KG1 (cell line): ENCODE measurements at regions not wholly inside any gene's neighbourhood (a gene's known extent, or its start where the extent isn't known, plus 50 kb on each side); places are given as distances from the start of the nearest gene placed in this dataset.
"Not testable (repeated sequence)": the region's sequence is repeated elsewhere in the genome, so short reads cannot be mapped to it uniquely, and the experiment has no call there.

Experiments
- DNase-seq: peaks from one replicate; lab custom pipeline; 2025; lab: John Stamatoyannopoulos, UW

GRCh38 chr17:52738791-52739190 is 580.3 kb upstream of the CA10 start:
- DNase-seq: no peak

- DNase-seq: no peak
Measured at GRCh38 chr17:52737071-52737470, 578.6 kb upstream of the CA10 start.

GRCh38 chr17:52732841-52733240 is 574.3 kb upstream of the CA10 start:
- no peak for DNase-seq

GRCh38 chr17:52724578-52724977 is 566.1 kb upstream of the CA10 start:
- DNase-seq: no peak

GRCh38 chr17:52721910-52722309 is 563.4 kb upstream of the CA10 start:
- no peak for DNase-seq

GRCh38 chr17:52710363-52710901 is 551.9 kb upstream of the CA10 start:
- no peak for DNase-seq

- no peak for DNase-seq
Measured at GRCh38 chr17:52709724-52710123, 551.2 kb upstream of the CA10 start.

GRCh38 chr17:52696362-52696761 is 537.8 kb upstream of the CA10 start:
- DNase-seq: no peak

- DNase-seq: no peak
Measured at GRCh38 chr17:52686140-52686539, 527.6 kb upstream of the CA10 start.

GRCh38 chr17:52681480-52681879 is 523.0 kb upstream of the CA10 start:
- DNase-seq: no peak

GRCh38 chr17:52678211-52678610 is 519.7 kb upstream of the CA10 start:
- DNase-seq: no peak

- no peak for DNase-seq
Measured at GRCh38 chr17:52674686-52675085, 516.2 kb upstream of the CA10 start.

GRCh38 chr17:52673791-52674190 is 515.3 kb upstream of the CA10 start:
- no peak for DNase-seq

- no peak for DNase-seq
Measured at GRCh38 chr17:52666264-52666663, 507.8 kb upstream of the CA10 start.

GRCh38 chr17:52660692-52661091 is 502.2 kb upstream of the CA10 start:
- no peak for DNase-seq

- DNase-seq: no peak
Measured at GRCh38 chr17:52653014-52653413, 494.5 kb upstream of the CA10 start.

GRCh38 chr17:52648995-52649394 is 490.5 kb upstream of the CA10 start:
- DNase-seq: no peak

GRCh38 chr17:52647411-52647810 is 488.9 kb upstream of the CA10 start:
- DNase-seq: no peak

GRCh38 chr17:52636443-52636842 is 477.9 kb upstream of the CA10 start:
- no peak for DNase-seq

GRCh38 chr17:52606590-52606989 is 448.1 kb upstream of the CA10 start:
- no peak for DNase-seq

GRCh38 chr17:52606098-52606497 is 447.6 kb upstream of the CA10 start:
- DNase-seq: no peak

- DNase-seq: no peak
Measured at GRCh38 chr17:52604105-52604504, 445.6 kb upstream of the CA10 start.

- not testable (repeated sequence) for DNase-seq
Measured at GRCh38 chr17:52597452-52598215, 439.1 kb upstream of the CA10 start.

- no peak for DNase-seq
Measured at GRCh38 chr17:52594516-52594915, 436.0 kb upstream of the CA10 start.
